Body of pancreas (tissue), 4 donors: ENCODE measurements at regions not wholly inside any gene's neighbourhood (a gene's known extent, or its start where the extent isn't known, plus 50 kb on each side); places are given as distances from the start of the nearest gene placed in this dataset.

Experiments used
- ATAC-seq: fragments of 150-250 bp; one replicate; pipeline ENCODE4 v1.9.1; 2016
- DNase-seq, 4 donors: peaks; one replicate each; pipeline ENCODE4 v3.0.0-alpha.2; 2019
- H3K27ac ChIP-seq, 4 donors: fragments of 200-600 bp; sonication (generic); 1 replicate in 3 of 4; 2 replicates in 1 of 4; pipeline versions ENCODE4 v1.5.1 to v1.6.1; 2016 to 2019; ENCODE audit warnings: mild to moderate bottlenecking in 1 of 4, mixed read lengths in 1 of 4, moderate library complexity in 1 of 4
- H3K27me3 ChIP-seq, 2 donors: fragments of 200-600 bp; sonication (generic); one replicate each; pipeline ENCODE4 v1.6.0; 2016; ENCODE audit warnings: mild to moderate bottlenecking in 1 of 2
- H3K36me3 ChIP-seq, 2 donors: fragments of 200-600 bp; sonication (generic); replicated peaks in 1 of 2; 2 replicates each; pipeline ENCODE4 v1.5.1; 2016; ENCODE audit warnings: low read depth in 2 of 2; ENCODE audit not compliant: insufficient read depth in 1 of 2
- H3K4me1 ChIP-seq: fragments of 200-600 bp; sonication (generic); one replicate; pipeline ENCODE4 v1.6.0; 2016
- H3K4me3 ChIP-seq, 2 donors: fragments of 200-600 bp; sonication (generic); 1 replicate in 1 of 2; 2 replicates in 1 of 2; pipeline ENCODE4 v1.5.1; 2016 to 2019
- H3K9me3 ChIP-seq, 3 donors: fragments of 200-600 bp; sonication (generic); 1 replicate in 2 of 3; 2 replicates in 1 of 3; pipeline ENCODE4 v1.5.1; 2016
- CTCF ChIP-seq, 7 experiments: fragments of 450-650 bp in 4 of 7; fragments of 200-600 bp in 3 of 7; sonication (generic) in 3 of 7; IDR thresholded peaks; one replicate each; pipeline ENCODE4 v1.5.1; 2016 to 2019; ENCODE audit warnings: antibody characterized with exemption in 7 of 7
- POLR2A ChIP-seq, 3 donors: fragments of 450-650 bp; IDR thresholded peaks; one replicate each; pipeline ENCODE4 v1.6.1; 2016; ENCODE audit warnings: antibody characterized with exemption in 3 of 3, mild to moderate bottlenecking in 2 of 3
- WGBS, 2 donors: methylation state at CpG; one replicate each; pipeline ENCODE4 v1.1.5; 2017; 5-methylcytosine and 5-hydroxymethylcytosine counted together
- intact Hi-C: fragments of 100-400 bp; cut with DNase I; formaldehyde crosslinking; loops from one replicate; pipeline ENCODE4 v1.15.1; 2023

GRCh38 chr5:45189481-45189880 lies 380.7 kb downstream of the MRPS30 start:
- whole genome bisulfite sequencing, 2 donors, result 13 to 16% methylated on average over 5 of the region's 5 CpGs
- Histone ChIP-seq H3K4me1 (peaks cover 12% of the 10 kb centered on the region), H3K27ac (peak overlapping the region in 2 of 4 donors; percentile 9 to 51), H3K27me3 (no peaks in the 10 kb centered on the region), H3K9me3 (no peaks in the 10 kb centered on the region), H3K36me3 (no peaks in the 10 kb centered on the region), H3K4me3 (no peak overlapping the region)
- intact Hi-C loops, result no loop called here
- ATAC-seq, result peak; percentile 74
- TF ChIP-seq POLR2A (IDR thresholded peaks at IDR 0.05) (no peak), CTCF (IDR thresholded peaks at IDR 0.05) (no peak)
- peak in 2 of 4 donors; percentile 11 to 23 for DNase-seq

DNA sequence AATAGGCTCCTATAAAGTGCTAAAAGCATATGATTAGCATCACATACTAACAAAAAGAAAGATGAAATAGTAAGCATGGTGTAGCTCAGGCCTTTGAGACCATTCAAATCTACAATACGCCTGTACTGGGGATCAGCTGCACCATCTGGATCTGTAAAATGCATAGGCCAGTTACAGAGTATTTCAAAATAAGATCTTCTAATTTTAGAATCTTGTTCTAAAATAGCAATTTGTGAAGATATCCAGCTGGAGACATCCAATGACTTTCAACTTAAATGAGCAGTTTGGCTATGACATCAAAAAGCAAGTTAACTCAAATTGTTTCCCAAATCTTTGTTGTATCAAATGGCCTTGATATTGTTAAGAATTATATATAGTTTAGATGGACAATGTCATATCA lies 386.3 kb downstream of the MRPS30 start:
- WGBS, 2 donors, result 86 to 87% methylated on average over 1 of the region's 1 CpG
- ATAC-seq (no peak), DNase-seq (no peak)
- Histone ChIP-seq H3K4me1 (no peaks in the 10 kb centered on the region), H3K36me3 (no peaks in the 10 kb centered on the region), H3K27ac (no peak overlapping the region), H3K27me3 (no peaks in the 10 kb centered on the region), H3K4me3 (no peak overlapping the region), H3K9me3 (no peaks in the 10 kb centered on the region)
- TF ChIP-seq CTCF (IDR thresholded peaks at IDR 0.05) (no peak), POLR2A (IDR thresholded peaks at IDR 0.05) (no peak)
- intact Hi-C loops, result no loop called here
